SK-N-SH treated with all-trans-retinoic acid at 6 μM for 48 hours (cell line): ENCODE measurements at regions not wholly inside any gene's neighbourhood (a gene's known extent, or its start where the extent isn't known, plus 50 kb on each side); places are given as distances from the start of the nearest gene placed in this dataset.

Experiments used
- ARNTL ChIP-seq: fragments of 450-650 bp; formaldehyde crosslinking; IDR thresholded peaks from 2 replicates; pipeline ENCODE4 v1.5.0; 2020; ENCODE audit warnings: low read depth, mild to moderate bottlenecking, moderate library complexity, borderline replicate concordance
- PPARA ChIP-seq: fragments of 250-450 bp; sonication (Bioruptor Pico); IDR thresholded peaks from 2 replicates; pipeline ENCODE4 v1.5.0; 2020; ENCODE audit warnings: mild to moderate bottlenecking, borderline replicate concordance
- ZFP3 ChIP-seq: fragments of 250-450 bp; sonication (Bioruptor Pico); IDR thresholded peaks from 2 replicates; pipeline ENCODE4 v1.5.0; 2020; ENCODE audit warnings: mild to moderate bottlenecking, moderate library complexity
- TF ChIP-seq, protein P1 (sequence below): fragments of 250-450 bp; sonication (Bioruptor Pico); IDR thresholded peaks from 2 replicates; pipeline ENCODE4 v1.5.0; 2020; ENCODE audit warnings: mild to moderate bottlenecking, moderate library complexity

DNA sequence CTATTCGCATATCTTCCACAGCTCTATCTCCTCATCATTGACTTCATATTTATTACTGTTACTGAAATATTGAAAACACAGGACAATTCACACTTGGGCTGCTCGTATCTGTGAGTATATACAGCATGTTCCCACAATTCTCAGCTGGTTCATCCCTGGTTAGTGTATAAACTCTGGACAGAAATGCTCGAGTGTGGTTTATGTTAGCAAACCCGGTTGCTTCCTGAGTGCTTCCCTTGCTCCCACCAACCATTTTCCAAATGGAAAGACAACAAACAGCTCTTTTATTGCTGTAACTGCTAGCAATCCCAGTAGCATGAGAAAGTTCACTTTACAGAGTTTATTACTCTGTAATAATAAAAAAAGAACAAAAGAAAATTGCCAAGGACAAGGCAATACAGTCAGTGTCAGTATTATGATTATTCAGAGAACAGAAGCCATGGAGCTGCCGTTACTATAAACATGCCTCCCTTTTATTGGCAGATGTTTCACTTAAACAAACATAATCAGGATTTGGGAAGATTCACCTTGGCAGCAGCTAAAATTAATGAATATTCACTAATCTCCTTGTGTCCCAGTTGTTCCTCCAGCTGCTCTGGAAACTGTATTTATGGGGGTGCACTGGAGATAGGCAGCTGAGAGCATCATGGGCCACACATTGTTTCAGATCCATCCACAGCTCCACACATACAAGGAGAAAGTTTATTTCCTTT, 134.1 kb upstream of the GUCY1A1 start:
- TF ChIP-seq ARNTL (CRISPR knock-in tag) (no peak), PPARA (CRISPR knock-in tag) (no peak), ZFP3 (CRISPR knock-in tag) (no peak)
- TF ChIP-seq, protein P1, sequence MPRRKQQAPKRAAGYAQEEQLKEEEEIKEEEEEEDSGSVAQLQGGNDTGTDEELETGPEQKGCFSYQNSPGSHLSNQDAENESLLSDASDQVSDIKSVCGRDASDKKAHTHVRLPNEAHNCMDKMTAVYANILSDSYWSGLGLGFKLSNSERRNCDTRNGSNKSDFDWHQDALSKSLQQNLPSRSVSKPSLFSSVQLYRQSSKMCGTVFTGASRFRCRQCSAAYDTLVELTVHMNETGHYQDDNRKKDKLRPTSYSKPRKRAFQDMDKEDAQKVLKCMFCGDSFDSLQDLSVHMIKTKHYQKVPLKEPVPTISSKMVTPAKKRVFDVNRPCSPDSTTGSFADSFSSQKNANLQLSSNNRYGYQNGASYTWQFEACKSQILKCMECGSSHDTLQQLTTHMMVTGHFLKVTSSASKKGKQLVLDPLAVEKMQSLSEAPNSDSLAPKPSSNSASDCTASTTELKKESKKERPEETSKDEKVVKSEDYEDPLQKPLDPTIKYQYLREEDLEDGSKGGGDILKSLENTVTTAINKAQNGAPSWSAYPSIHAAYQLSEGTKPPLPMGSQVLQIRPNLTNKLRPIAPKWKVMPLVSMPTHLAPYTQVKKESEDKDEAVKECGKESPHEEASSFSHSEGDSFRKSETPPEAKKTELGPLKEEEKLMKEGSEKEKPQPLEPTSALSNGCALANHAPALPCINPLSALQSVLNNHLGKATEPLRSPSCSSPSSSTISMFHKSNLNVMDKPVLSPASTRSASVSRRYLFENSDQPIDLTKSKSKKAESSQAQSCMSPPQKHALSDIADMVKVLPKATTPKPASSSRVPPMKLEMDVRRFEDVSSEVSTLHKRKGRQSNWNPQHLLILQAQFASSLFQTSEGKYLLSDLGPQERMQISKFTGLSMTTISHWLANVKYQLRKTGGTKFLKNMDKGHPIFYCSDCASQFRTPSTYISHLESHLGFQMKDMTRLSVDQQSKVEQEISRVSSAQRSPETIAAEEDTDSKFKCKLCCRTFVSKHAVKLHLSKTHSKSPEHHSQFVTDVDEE (CRISPR knock-in tag) = no peak
